ENCODE measurements at regions not wholly inside any gene's neighbourhood (a gene's known extent, or its start where the extent isn't known, plus 50 kb on each side); places are given as distances from the start of the nearest gene placed in this dataset.
"Not testable (repeated sequence)": the region's sequence is repeated elsewhere in the genome, so short reads cannot be mapped to it uniquely, and the experiment has no call there.

- Histone ChIP-seq H3K4me3 (ENCODE audit: control insufficient read depth in 1 of 2, extremely low read depth in 1 of 2, low read length in 1 of 2) (no peak overlapping the region), H3K27me3 (replicated peaks in 1 of 2; ENCODE audit: control insufficient read depth in 2 of 2, extremely low read depth in 1 of 2, insufficient read depth in 2 of 2, low read length in 1 of 2) (peaks cover 0 to 25% of the 10 kb centered on the region in 2 experiments), H3K4me1 (ENCODE audit: control insufficient read depth in 1 of 2, extremely low read depth in 1 of 2, insufficient read depth in 2 of 2, low read length in 2 of 2) (no peaks in the 10 kb centered on the region), H3K27ac (ENCODE audit: low read length) (no peak overlapping the region), H3K9me3 (no peaks in the 10 kb centered on the region), H3K36me3 (ENCODE audit: control insufficient read depth in 2 of 2, extremely low read depth in 1 of 2, insufficient read depth in 1 of 2, low read length in 1 of 2) (no peaks in the 10 kb centered on the region)
- H3K27me3 Mint-ChIP-seq = peaks cover 14 to 22% of the 10 kb centered on the region in 2 donors
- no peak for DNase-seq
- H3K36me3 Mint-ChIP-seq = no peaks in the 10 kb centered on the region
- no peak overlapping the region for H3K27ac Mint-ChIP-seq
- H3K9me3 Mint-ChIP-seq = peaks cover 0 to 4% (median 4%) of the 10 kb centered on the region in 3 donors
- ChIA-PET POLR2A (no interaction called here), CTCF (no interaction called here)
- peaks cover 0 to 2% (median 0%) of the 10 kb centered on the region in 3 donors for H3K4me1 Mint-ChIP-seq
- ATAC-seq (replicated peaks in 1 of 4) = no peak
- WGBS (ENCODE audit: insufficient coverage) = 83% methylated on average over 5 of the region's 9 CpGs
- no peak overlapping the region for H3K4me3 Mint-ChIP-seq
Observed at GRCh38 chr20:43832096-43832816, 82.4 kb upstream of the TOX2 start.

- no peaks in the 10 kb centered on the region for H3K36me3 Mint-ChIP-seq
- no peaks in the 10 kb centered on the region for H3K4me1 Mint-ChIP-seq
- H3K36me3 ChIP-seq (ENCODE audit: control insufficient read depth in 2 of 2, extremely low read depth in 1 of 2, insufficient read depth in 1 of 2, low read length in 1 of 2) = no peaks in the 10 kb centered on the region
- no peaks in the 10 kb centered on the region for H3K4me1 ChIP-seq (ENCODE audit: control insufficient read depth in 1 of 2, extremely low read depth in 1 of 2, insufficient read depth in 2 of 2, low read length in 2 of 2)
- no peak overlapping the region for H3K27ac Mint-ChIP-seq
- ChIA-PET CTCF (no interaction called here), POLR2A (no interaction called here)
- ATAC-seq (replicated peaks in 1 of 4) = no peak
- 96% methylated on average over 8 of the region's 14 CpGs for WGBS (ENCODE audit: insufficient coverage)
- peaks cover 0 to 21% of the 10 kb centered on the region in 2 experiments for H3K27me3 ChIP-seq (replicated peaks in 1 of 2; ENCODE audit: control insufficient read depth in 2 of 2, extremely low read depth in 1 of 2, insufficient read depth in 2 of 2, low read length in 1 of 2)
- H3K27ac ChIP-seq (ENCODE audit: low read length) = no peak overlapping the region
- peaks cover 14 to 22% of the 10 kb centered on the region in 2 donors for H3K27me3 Mint-ChIP-seq
- H3K4me3 Mint-ChIP-seq = no peak overlapping the region
- no peaks in the 10 kb centered on the region for H3K9me3 ChIP-seq
- H3K9me3 Mint-ChIP-seq = peaks cover 0 to 4% (median 4%) of the 10 kb centered on the region in 3 donors
- no peak for DNase-seq
- H3K4me3 ChIP-seq (ENCODE audit: control insufficient read depth in 1 of 2, extremely low read depth in 1 of 2, low read length in 1 of 2) = no peak overlapping the region
Observed at GRCh38 chr20:43831481-43832065, 83.1 kb upstream of the TOX2 start.

- H3K4me1 Mint-ChIP-seq = no peaks in the 10 kb centered on the region
- H3K27ac ChIP-seq (ENCODE audit: low read length) = no peak overlapping the region
- H3K4me3 ChIP-seq (ENCODE audit: control insufficient read depth in 1 of 2, extremely low read depth in 1 of 2, low read length in 1 of 2) = no peak overlapping the region
- H3K9me3 Mint-ChIP-seq = peaks cover 0 to 4% (median 4%) of the 10 kb centered on the region in 3 donors
- H3K27ac Mint-ChIP-seq = no peak overlapping the region
- DNase-seq (no peak), ATAC-seq (replicated peaks in 1 of 4) (no peak)
- WGBS (ENCODE audit: insufficient coverage) = 40% methylated on average over 1 of the region's 5 CpGs
- ChIA-PET CTCF (no interaction called here), POLR2A (no interaction called here)
- H3K36me3 Mint-ChIP-seq = no peaks in the 10 kb centered on the region
- peaks cover 0 to 21% of the 10 kb centered on the region in 2 experiments for H3K27me3 ChIP-seq (replicated peaks in 1 of 2; ENCODE audit: control insufficient read depth in 2 of 2, extremely low read depth in 1 of 2, insufficient read depth in 2 of 2, low read length in 1 of 2)
- no peak overlapping the region for H3K4me3 Mint-ChIP-seq
- H3K27me3 Mint-ChIP-seq = peaks cover 14 to 22% of the 10 kb centered on the region in 2 donors
- no peaks in the 10 kb centered on the region for H3K36me3 ChIP-seq (ENCODE audit: control insufficient read depth in 2 of 2, extremely low read depth in 1 of 2, insufficient read depth in 1 of 2, low read length in 1 of 2)
- H3K4me1 ChIP-seq (ENCODE audit: control insufficient read depth in 1 of 2, extremely low read depth in 1 of 2, insufficient read depth in 2 of 2, low read length in 2 of 2) = no peaks in the 10 kb centered on the region
- no peaks in the 10 kb centered on the region for H3K9me3 ChIP-seq
Observed at GRCh38 chr20:43830883-43831282, 83.8 kb upstream of the TOX2 start.

GRCh38 chr20:43829951-43830690 is 84.5 kb upstream of the TOX2 start:
- Histone ChIP-seq H3K36me3 (ENCODE audit: control insufficient read depth in 2 of 2, extremely low read depth in 1 of 2, insufficient read depth in 1 of 2, low read length in 1 of 2) (no peaks in the 10 kb centered on the region), H3K4me1 (ENCODE audit: control insufficient read depth in 1 of 2, extremely low read depth in 1 of 2, insufficient read depth in 2 of 2, low read length in 2 of 2) (no peaks in the 10 kb centered on the region), H3K4me3 (ENCODE audit: control insufficient read depth in 1 of 2, extremely low read depth in 1 of 2, low read length in 1 of 2) (no peak overlapping the region), H3K27me3 (replicated peaks in 1 of 2; ENCODE audit: control insufficient read depth in 2 of 2, extremely low read depth in 1 of 2, insufficient read depth in 2 of 2, low read length in 1 of 2) (peaks cover 0 to 21% of the 10 kb centered on the region in 2 experiments), H3K9me3 (no peaks in the 10 kb centered on the region), H3K27ac (ENCODE audit: low read length) (no peak overlapping the region)
- ATAC-seq (replicated peaks in 1 of 4) (no peak), DNase-seq (no peak)
- CTCF ChIA-PET = no interaction called here
- peaks cover 0 to 4% (median 4%) of the 10 kb centered on the region in 3 donors for H3K9me3 Mint-ChIP-seq
- no peaks in the 10 kb centered on the region for H3K4me1 Mint-ChIP-seq
- H3K36me3 Mint-ChIP-seq = no peaks in the 10 kb centered on the region
- WGBS (ENCODE audit: insufficient coverage) = 92% methylated on average over 3 of the region's 6 CpGs
- POLR2A ChIA-PET = no interaction called here
- no peak overlapping the region for H3K4me3 Mint-ChIP-seq
- H3K27me3 Mint-ChIP-seq = peaks cover 16 to 27% of the 10 kb centered on the region in 2 donors
- no peak overlapping the region for H3K27ac Mint-ChIP-seq

- DNase-seq (no peak), ATAC-seq (replicated peaks in 1 of 4) (no peak)
- Histone ChIP-seq H3K27me3 (replicated peaks in 1 of 2; ENCODE audit: control insufficient read depth in 2 of 2, extremely low read depth in 1 of 2, insufficient read depth in 2 of 2, low read length in 1 of 2) (peaks cover 0 to 25% of the 10 kb centered on the region in 2 experiments), H3K4me3 (ENCODE audit: control insufficient read depth in 1 of 2, extremely low read depth in 1 of 2, low read length in 1 of 2) (no peak overlapping the region), H3K36me3 (ENCODE audit: control insufficient read depth in 2 of 2, extremely low read depth in 1 of 2, insufficient read depth in 1 of 2, low read length in 1 of 2) (no peaks in the 10 kb centered on the region), H3K27ac (ENCODE audit: low read length) (no peak overlapping the region), H3K4me1 (ENCODE audit: control insufficient read depth in 1 of 2, extremely low read depth in 1 of 2, insufficient read depth in 2 of 2, low read length in 2 of 2) (no peaks in the 10 kb centered on the region), H3K9me3 (no peaks in the 10 kb centered on the region)
- POLR2A ChIA-PET = no interaction called here
- peaks cover 13 to 31% of the 10 kb centered on the region in 2 donors for H3K27me3 Mint-ChIP-seq
- CTCF ChIA-PET = no interaction called here
- peaks cover 0 to 4% (median 4%) of the 10 kb centered on the region in 3 donors for H3K9me3 Mint-ChIP-seq
- no peak overlapping the region for H3K27ac Mint-ChIP-seq
- H3K4me1 Mint-ChIP-seq = no peaks in the 10 kb centered on the region
- no peak overlapping the region for H3K4me3 Mint-ChIP-seq
- whole genome bisulfite sequencing (ENCODE audit: insufficient coverage) = 93% methylated on average over 5 of the region's 5 CpGs
- H3K36me3 Mint-ChIP-seq = no peaks in the 10 kb centered on the region
Observed at GRCh38 chr20:43827940-43828562, 86.6 kb upstream of the TOX2 start.

GRCh38 chr20:43826943-43827342 is 87.7 kb upstream of the TOX2 start:
- peaks cover 10 to 30% of the 10 kb centered on the region in 2 donors for H3K27me3 Mint-ChIP-seq
- CTCF ChIA-PET; H3K4me1 Mint-ChIP-seq; POLR2A ChIA-PET; ATAC-seq (replicated peaks in 1 of 4); H3K4me3 ChIP-seq (ENCODE audit: control insufficient read depth in 1 of 2, extremely low read depth in 1 of 2, low read length in 1 of 2); H3K9me3 Mint-ChIP-seq; H3K27ac ChIP-seq (ENCODE audit: low read length); H3K9me3 ChIP-seq; H3K4me1 ChIP-seq (ENCODE audit: control insufficient read depth in 1 of 2, extremely low read depth in 1 of 2, insufficient read depth in 2 of 2, low read length in 2 of 2); H3K36me3 ChIP-seq (ENCODE audit: control insufficient read depth in 2 of 2, extremely low read depth in 1 of 2, insufficient read depth in 1 of 2, low read length in 1 of 2); H3K36me3 Mint-ChIP-seq; DNase-seq; H3K4me3 Mint-ChIP-seq; H3K27ac Mint-ChIP-seq: not testable (repeated sequence)
- no CpG with 5 or more reads among the region's 5 CpGs for WGBS (ENCODE audit: insufficient coverage)
- peaks cover 0 to 25% of the 10 kb centered on the region in 2 experiments for H3K27me3 ChIP-seq (replicated peaks in 1 of 2; ENCODE audit: control insufficient read depth in 2 of 2, extremely low read depth in 1 of 2, insufficient read depth in 2 of 2, low read length in 1 of 2)
